ENCODE measurements at regions not wholly inside any gene's neighbourhood (a gene's known extent, or its start where the extent isn't known, plus 50 kb on each side); places are given as distances from the start of the nearest gene placed in this dataset.

DNA sequence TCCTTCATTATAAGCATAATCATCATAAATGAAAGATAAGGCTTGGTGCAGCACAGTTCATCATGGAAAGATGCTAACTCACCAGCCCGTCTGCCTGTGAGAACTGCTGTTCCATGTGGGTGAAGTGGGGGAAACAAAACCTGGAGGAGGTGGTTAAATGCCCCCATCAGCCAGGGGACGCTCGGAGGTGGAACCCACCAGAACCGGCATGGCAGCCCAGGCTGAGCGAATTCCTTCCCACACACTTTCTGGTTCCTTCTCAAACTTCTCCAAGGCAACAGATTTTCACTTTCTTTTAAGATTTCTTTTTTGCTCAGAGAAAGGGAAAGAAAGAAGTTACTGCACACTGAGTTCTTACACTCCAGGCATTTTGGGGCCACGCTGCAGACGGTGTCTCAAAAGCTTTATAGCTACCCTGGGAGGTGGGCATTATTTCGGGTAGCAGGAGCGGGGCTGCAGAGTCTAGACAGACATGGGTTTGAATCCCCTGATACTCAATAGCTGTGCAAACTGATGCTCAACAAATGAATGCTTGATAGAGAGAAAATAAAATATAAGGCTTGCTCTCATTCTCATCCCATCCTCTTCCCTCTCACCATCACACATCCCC lies 190.7 kb downstream of the BCL11B start:
- DNase-seq (ENCODE audit: low spot score): no peak

- DNase-seq (ENCODE audit: low spot score): no peak
Observed at GRCh38 chr14:99081880-99082279, 190.1 kb downstream of the BCL11B start.

DNA sequence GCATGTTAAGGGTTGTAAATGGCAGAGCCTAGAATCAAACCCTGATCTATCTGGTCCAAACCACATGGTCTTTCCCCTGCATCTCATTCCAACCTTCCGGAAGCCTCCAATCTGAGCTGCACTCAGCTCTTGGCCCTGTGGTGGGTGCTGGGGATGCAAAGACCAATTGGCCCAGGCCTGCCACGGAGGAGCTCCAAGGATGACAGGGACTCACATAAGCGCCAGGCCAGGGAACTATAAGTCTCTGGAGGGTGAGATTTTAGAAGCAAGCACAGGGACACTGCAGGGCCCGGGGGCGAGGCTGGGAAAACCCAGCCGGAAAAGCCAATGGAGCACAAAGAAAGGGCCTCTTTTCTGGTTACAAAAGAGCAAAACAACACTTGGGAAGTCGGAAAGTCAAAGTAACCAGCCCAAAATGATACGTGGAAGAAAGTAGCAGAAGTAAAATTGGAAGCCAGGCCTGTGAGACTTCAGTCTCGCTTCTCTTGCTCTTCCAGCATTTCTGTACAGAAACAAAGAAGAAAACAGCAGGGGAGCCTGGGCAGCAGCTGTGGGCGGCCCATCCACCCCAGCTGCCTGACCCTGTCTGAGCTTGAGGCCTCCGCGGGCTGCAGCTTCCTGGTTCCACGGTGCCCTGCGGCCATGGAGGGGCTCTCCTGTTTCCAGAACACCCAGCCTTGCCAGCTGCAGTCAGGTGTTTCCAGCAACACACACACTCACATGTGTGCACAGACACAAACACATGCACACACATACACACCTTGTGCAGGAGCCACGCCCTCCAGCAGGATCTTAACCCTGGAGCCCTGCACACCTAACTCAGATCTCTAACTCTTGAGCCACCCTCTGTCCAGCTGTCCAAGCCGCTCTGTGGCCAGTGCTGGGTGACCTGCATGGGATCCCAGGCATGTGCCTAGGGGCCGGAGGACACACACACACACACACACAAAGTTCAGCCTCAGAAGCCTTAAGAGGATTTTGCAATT lies 178.2 kb downstream of the BCL11B start:
- DNase-seq (ENCODE audit: low spot score): no peak

- no peak for DNase-seq (ENCODE audit: low spot score)
Observed at GRCh38 chr14:99094901-99095300, 177.1 kb downstream of the BCL11B start.

DNA sequence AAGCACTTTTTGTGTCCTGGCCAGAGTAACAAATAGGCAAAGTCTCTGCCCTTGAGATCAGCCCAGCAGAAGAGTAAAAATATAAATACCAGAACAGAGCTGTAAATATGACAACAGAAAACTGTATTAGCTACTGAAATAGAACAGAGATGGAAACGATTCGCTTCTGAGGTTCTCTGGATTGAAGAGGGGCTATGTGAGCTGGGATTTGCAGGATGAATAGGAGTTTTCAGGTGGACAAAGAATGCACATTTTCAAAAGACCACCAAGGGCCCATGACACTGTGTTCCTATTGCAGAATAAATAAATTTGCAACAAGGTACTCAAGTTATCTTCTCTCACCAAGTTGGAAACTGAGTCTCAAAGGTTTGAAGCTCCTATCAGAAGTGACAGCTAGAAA lies 176.6 kb downstream of the BCL11B start:
- DNase-seq (ENCODE audit: low spot score): no peak

- DNase-seq (ENCODE audit: low spot score): no peak
Observed at GRCh38 chr14:99098199-99098598, 173.8 kb downstream of the BCL11B start.

DNA sequence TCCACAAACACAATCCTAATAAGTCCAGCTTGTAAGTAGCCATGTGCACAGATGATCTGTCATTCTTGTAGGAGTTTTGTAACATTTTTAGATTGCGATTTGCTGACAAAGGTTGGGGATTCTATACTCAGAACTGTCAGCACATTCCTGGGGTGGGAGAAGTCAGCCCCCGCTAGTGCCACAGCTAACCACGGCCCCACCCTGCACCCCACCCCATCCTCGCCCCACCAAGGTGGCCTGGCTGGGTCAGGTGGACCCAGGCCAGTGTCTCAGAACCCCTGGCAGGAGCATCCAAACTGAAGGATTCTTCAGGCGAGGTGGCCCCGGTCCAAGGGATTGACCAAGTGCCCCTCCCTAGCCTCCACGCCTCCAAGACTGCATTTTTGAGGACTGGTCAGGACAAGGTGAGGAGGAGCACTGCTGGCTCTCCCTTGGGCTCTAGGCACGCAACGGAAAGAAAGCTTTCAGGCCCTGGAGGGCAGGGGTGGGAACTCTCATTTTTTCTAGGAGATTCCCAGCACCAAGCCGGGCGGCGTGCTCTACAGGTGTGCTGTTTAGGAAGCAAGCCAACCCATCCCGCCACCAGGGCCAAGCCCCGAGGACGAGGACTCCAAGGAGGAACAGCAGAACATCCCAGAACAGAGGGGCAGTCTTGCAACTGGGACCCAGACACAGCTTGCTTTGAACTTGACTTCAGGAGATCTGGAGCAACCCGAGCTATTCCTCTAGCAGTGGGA lies 172.8 kb downstream of the BCL11B start:
- DNase-seq (ENCODE audit: low spot score): no peak

- DNase-seq (ENCODE audit: low spot score): no peak
Observed at GRCh38 chr14:99100497-99101270, 171.3 kb downstream of the BCL11B start.

DNA sequence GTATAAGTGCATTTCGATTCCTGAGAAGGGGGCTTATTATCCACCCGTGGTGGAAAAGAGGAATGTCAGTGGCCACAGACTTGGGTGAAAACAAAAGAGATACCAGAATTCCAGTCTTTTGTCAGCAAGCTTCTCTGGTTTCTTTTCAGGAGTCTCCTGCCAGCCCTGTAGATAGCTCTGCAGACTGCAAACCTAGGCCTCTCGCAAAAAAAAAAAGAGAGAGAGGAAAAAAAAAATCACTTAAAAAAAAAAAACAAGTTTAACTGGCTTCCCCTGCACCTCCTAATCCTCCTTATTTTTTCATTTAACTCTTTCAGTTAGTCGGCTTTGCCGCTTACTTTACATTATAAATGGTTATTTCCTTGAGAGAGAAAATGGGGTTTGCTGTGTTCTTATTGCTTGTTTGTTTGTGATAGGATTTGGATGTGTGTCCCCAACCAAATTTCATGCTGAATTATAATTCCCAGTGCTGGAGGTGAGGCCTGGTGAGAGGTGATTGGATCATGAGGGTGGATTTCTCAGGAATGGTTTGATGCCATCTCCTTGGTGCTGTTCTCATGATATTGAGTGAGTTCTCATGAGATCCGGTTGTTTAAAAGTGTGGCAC lies 170.0 kb downstream of the BCL11B start:
- DNase-seq (ENCODE audit: low spot score): no peak

DNA sequence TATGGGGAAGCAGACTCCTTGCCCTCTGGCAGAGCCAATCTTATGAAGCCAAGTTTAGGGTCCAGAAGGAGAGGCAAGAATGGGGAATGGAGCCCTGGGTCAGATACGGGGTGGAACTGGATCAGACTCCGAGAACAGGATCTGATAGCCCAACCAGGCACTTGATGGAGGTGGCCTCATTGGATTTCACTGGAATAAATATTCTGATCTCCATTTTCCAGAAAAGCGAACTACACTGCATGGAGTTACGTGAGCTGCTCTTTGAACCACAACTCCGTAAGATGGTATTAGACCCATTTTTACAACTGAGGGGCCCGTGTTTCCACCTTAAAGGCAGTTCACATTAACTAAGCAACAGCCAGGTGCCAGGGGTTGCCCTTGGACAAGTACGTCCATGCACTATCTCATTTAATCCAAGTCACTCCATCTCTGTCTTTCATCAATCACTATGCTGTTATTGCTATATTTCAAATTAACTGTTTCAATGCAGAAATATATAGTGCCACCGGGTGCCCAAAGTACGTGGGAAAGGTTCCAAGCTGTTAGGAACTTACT lies 155.2 kb downstream of the BCL11B start:
- no peak for DNase-seq (ENCODE audit: low spot score)

DNA sequence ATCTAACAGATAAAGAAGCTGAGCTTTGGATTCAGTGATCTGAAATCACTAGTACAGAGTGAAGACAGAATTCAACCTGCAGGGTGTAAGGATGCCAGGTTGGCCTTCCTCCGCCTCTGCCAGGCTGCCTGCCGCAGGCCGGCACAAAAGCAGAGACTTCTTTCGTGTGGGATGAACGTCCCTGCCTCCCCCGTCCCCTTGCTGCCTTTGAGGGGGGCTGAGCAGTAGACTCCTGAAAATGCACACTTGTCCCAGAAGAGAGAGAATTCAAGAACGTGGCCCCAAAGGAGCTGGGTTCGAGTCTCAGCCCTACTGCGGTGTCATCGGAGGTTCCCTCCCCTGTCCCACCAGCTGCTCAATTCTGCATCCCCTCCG lies 154.3 kb downstream of the BCL11B start:
- DNase-seq (ENCODE audit: low spot score): no peak

DNA sequence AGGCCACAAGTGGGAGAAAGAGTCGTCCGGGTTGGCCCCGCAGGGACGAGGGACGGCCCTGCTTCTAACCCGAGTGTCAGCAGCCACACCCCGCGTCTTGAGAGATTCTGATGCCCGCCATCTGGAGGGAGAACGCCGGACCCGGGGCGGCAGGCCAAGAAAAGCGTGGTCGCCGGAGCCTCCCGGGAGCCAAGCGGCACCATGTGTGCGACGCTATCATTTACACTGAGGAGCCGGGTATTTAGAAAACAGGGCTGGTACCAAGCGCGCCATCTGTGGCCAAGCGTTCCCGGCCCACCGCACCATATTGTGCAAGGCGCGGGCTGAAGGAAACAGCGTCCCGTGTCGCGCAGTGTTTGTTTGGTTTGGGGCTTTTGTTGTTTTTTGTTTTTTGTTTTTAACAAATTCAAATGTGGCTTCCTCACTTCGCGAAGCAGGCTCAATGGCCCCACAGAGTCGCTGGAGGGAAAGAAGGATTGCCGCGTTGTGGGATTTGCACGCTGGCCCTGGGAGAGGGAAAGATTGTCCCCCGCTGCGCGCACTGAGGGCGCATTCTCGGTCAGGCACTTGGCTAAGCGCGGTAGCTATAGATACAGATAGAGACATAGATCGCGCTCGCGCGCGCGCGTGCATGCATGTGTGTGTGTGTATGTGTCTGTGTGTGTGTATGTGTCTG lies 153.8 kb downstream of the BCL11B start:
- DNase-seq (ENCODE audit: low spot score): no peak

- no peak for DNase-seq (ENCODE audit: low spot score)
Observed at GRCh38 chr14:99118946-99119345, 153.1 kb downstream of the BCL11B start.
